ENCODE measurements at regions not wholly inside any gene's neighbourhood (a gene's known extent, or its start where the extent isn't known, plus 50 kb on each side); places are given as distances from the start of the nearest gene placed in this dataset.

- POLR2A ChIA-PET = interaction anchor here (0.6 kb wide), 1 partner anchor 25 kb away, joined by 5 read pairs; no protein-coding TSS in a partner anchor
- ATAC-seq (peak; percentile 34; the same call in 1 of the 2 replicates), DNase-seq (ENCODE audit: low spot score) (no peak)
- no peaks in the 10 kb centered on the region for H3K9me3 Mint-ChIP-seq
- H3K4me3 Mint-ChIP-seq = no peak overlapping the region
- TF ChIP-seq NFATC4 (CRISPR knock-in tag; IDR thresholded peaks at IDR 0.05) = no peak
- TF ChIP-seq FOXK1 (CRISPR knock-in tag; IDR thresholded peaks at IDR 0.05) = no peak
- no peak for TF ChIP-seq ZNF232 (CRISPR knock-in tag; IDR thresholded peaks at IDR 0.05)
- no peak for TF ChIP-seq USF2 (CRISPR knock-in tag; IDR thresholded peaks at IDR 0.05)
- H3K27me3 Mint-ChIP-seq (ENCODE audit: low read depth) = no peaks in the 10 kb centered on the region
- CTCF ChIA-PET = interaction anchor here (0.6 to 1.9 kb wide), 2 partner anchors 48 to 175 kb away, joined by 3 to 6 read pairs; partner anchors contain the start of gene AOX1
- 0 out of 2 replicates have a peak, but pooled peaks cover 3% of the 10 kb centered on the region for H3K4me1 Mint-ChIP-seq
- H3K36me3 Mint-ChIP-seq = no peaks in the 10 kb centered on the region
- H3K27ac Mint-ChIP-seq = no peak overlapping the region
Observed at GRCh38 chr2:200761266-200761665, 50.4 kb upstream of the BZW1 start.

Data from WTC11 (cell line).